Nephron (organoid): ENCODE measurements at regions not wholly inside any gene's neighbourhood (a gene's known extent, or its start where the extent isn't known, plus 50 kb on each side); places are given as distances from the start of the nearest gene placed in this dataset.

Experiments
- H3K27ac Mint-ChIP-seq, 3 experiments: 2 replicates each; pipeline ENCODE4 v1.8.0; 2020; ENCODE audit warnings: mixed read lengths in 3 of 3, mild to moderate bottlenecking in 2 of 3, moderate library complexity in 1 of 3
- H3K27me3 Mint-ChIP-seq: 2 replicates; pipeline ENCODE4 v1.8.0; 2021; ENCODE audit warnings: low read depth, mild to moderate bottlenecking, moderate library complexity, mixed read lengths
- H3K36me3 Mint-ChIP-seq: 2 replicates; pipeline ENCODE4 v1.8.0; 2020; ENCODE audit warnings: low read depth, mixed read lengths
- H3K4me1 Mint-ChIP-seq: 2 replicates; pipeline ENCODE4 v1.8.0; 2020; ENCODE audit warnings: mixed read lengths
- H3K4me3 Mint-ChIP-seq, 3 experiments: 2 replicates each; pipeline ENCODE4 v1.8.0; 2020; ENCODE audit warnings: mild to moderate bottlenecking in 3 of 3, mixed read lengths in 3 of 3, moderate library complexity in 2 of 3
- H3K9me3 Mint-ChIP-seq: 2 replicates; pipeline ENCODE4 v1.8.0; 2020; ENCODE audit warnings: mixed read lengths
- CTCF ChIP-seq, 3 experiments: fragments of 200-600 bp; sonication (generic); IDR thresholded peaks; one replicate each; pipeline ENCODE4 v1.5.0; 2021; ENCODE audit warnings: antibody characterized with exemption in 3 of 3; ENCODE audit not compliant: unreplicated experiment in 3 of 3

- no peak for TF ChIP-seq CTCF (IDR thresholded peaks at IDR 0.05; ENCODE audit: unreplicated experiment in 3 of 3)
- Mint-ChIP-seq H3K27me3 (peaks cover 60% of the 10 kb centered on the region), H3K9me3 (no peaks in the 10 kb centered on the region), H3K4me3 (no peak overlapping the region), H3K36me3 (no peaks in the 10 kb centered on the region), H3K27ac (no peak overlapping the region), H3K4me1 (peaks cover 13% of the 10 kb centered on the region)
These were observed 202.3 kb upstream of the IRX1 start for GRCh38 chr5:3393122-3393919.

GRCh38 chr5:3392306-3392939, 203.2 kb upstream of the IRX1 start:
- no peaks in the 10 kb centered on the region for H3K9me3 Mint-ChIP-seq
- peaks cover 61% of the 10 kb centered on the region for H3K27me3 Mint-ChIP-seq
- H3K36me3 Mint-ChIP-seq, result no peaks in the 10 kb centered on the region
- H3K4me3 Mint-ChIP-seq, result no peak overlapping the region
- H3K27ac Mint-ChIP-seq, result no peak overlapping the region
- H3K4me1 Mint-ChIP-seq, result peaks cover 13% of the 10 kb centered on the region
- TF ChIP-seq CTCF (IDR thresholded peaks at IDR 0.05; ENCODE audit: unreplicated experiment in 3 of 3), result no peak

GRCh38 chr5:3391210-3391609, 204.4 kb upstream of the IRX1 start:
- no peaks in the 10 kb centered on the region for H3K9me3 Mint-ChIP-seq
- no peak overlapping the region for H3K4me3 Mint-ChIP-seq
- H3K27ac Mint-ChIP-seq, result no peak overlapping the region
- H3K27me3 Mint-ChIP-seq, result peaks cover 63% of the 10 kb centered on the region
- H3K4me1 Mint-ChIP-seq, result peaks cover 13% of the 10 kb centered on the region
- TF ChIP-seq CTCF (IDR thresholded peaks at IDR 0.05; ENCODE audit: unreplicated experiment in 3 of 3), result no peak
- no peaks in the 10 kb centered on the region for H3K36me3 Mint-ChIP-seq

GRCh38 chr5:3389471-3390026, 206.1 kb upstream of the IRX1 start:
- Mint-ChIP-seq H3K9me3 (no peaks in the 10 kb centered on the region), H3K27me3 (peaks cover 55% of the 10 kb centered on the region), H3K4me3 (no peak overlapping the region), H3K4me1 (peaks cover 5% of the 10 kb centered on the region), H3K27ac (no peak overlapping the region), H3K36me3 (no peaks in the 10 kb centered on the region)
- no peak for TF ChIP-seq CTCF (IDR thresholded peaks at IDR 0.05; ENCODE audit: unreplicated experiment in 3 of 3)

GRCh38 chr5:3386637-3387036, 209.0 kb upstream of the IRX1 start:
- no peak overlapping the region for H3K4me3 Mint-ChIP-seq
- H3K27me3 Mint-ChIP-seq, result peaks cover 38% of the 10 kb centered on the region
- no peaks in the 10 kb centered on the region for H3K4me1 Mint-ChIP-seq
- no peaks in the 10 kb centered on the region for H3K9me3 Mint-ChIP-seq
- no peak overlapping the region for H3K27ac Mint-ChIP-seq
- H3K36me3 Mint-ChIP-seq, result no peaks in the 10 kb centered on the region
- TF ChIP-seq CTCF (IDR thresholded peaks at IDR 0.05; ENCODE audit: unreplicated experiment in 3 of 3), result no peak
